Fibroblast of lung (primary cell): ENCODE measurements at regions not wholly inside any gene's neighbourhood (a gene's known extent, or its start where the extent isn't known, plus 50 kb on each side); places are given as distances from the start of the nearest gene placed in this dataset.

Experiments
- EZH2 ChIP-seq: IDR thresholded peaks from 2 replicates; pipeline ENCODE4 v1.5.1; 2012; ENCODE audit warnings: low read length, control low read depth, mild to moderate bottlenecking; ENCODE audit errors: missing control alignments
- TF ChIP-seq, protein P1 (sequence below), 2 donors: IDR thresholded peaks in 1 of 2; conservative IDR thresholded peaks in 1 of 2; 1 replicate in 1 of 2; 2 replicates in 1 of 2; pipeline ENCODE4 v1.5.1; 2011 to 2012; ENCODE audit warnings: low read length in 2 of 2, control low read depth in 1 of 2, inconsistent platforms in 1 of 2, low read depth in 1 of 2, mild to moderate bottlenecking in 1 of 2

DNA sequence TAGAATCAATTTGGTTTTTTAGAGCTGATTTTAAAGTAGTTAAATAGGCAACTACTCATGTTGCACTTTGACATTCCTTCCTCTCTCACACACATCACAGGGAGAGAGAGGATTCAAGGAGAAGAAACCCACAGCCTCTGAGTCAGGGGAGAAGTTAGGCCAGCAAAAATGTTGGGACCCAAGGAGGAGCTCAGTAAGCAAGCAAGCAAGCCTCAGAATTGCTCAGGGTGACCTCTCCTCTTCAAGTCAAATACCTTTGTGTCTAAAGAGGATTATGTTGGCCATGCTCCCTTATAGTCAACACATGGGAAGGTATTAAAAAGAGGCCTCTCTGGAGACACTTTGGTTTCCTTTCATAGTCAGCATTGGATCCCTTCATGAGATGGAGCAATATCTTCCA is 80.5 kb upstream of the WARS2 start:
- TF ChIP-seq, protein P1, sequence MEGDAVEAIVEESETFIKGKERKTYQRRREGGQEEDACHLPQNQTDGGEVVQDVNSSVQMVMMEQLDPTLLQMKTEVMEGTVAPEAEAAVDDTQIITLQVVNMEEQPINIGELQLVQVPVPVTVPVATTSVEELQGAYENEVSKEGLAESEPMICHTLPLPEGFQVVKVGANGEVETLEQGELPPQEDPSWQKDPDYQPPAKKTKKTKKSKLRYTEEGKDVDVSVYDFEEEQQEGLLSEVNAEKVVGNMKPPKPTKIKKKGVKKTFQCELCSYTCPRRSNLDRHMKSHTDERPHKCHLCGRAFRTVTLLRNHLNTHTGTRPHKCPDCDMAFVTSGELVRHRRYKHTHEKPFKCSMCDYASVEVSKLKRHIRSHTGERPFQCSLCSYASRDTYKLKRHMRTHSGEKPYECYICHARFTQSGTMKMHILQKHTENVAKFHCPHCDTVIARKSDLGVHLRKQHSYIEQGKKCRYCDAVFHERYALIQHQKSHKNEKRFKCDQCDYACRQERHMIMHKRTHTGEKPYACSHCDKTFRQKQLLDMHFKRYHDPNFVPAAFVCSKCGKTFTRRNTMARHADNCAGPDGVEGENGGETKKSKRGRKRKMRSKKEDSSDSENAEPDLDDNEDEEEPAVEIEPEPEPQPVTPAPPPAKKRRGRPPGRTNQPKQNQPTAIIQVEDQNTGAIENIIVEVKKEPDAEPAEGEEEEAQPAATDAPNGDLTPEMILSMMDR (conservative IDR thresholded peaks at IDR 0.05 in 1 of 2, IDR thresholded peaks at IDR 0.05 in 1 of 2; ENCODE audit: low read depth in 1 of 2, low read length in 2 of 2), result no peak
- no peak for TF ChIP-seq EZH2
